ENCODE measurements at regions not wholly inside any gene's neighbourhood (a gene's known extent, or its start where the extent isn't known, plus 50 kb on each side); places are given as distances from the start of the nearest gene placed in this dataset.

GRCh38 chr13:111511805-111512504 lies 191.5 kb downstream of the TEX29 start:
- TF ChIP-seq USF2 (CRISPR knock-in tag; IDR thresholded peaks at IDR 0.05) (no peak), MLX (CRISPR knock-in tag; IDR thresholded peaks at IDR 0.05) (no peak), ZNF425 (CRISPR knock-in tag; conservative IDR thresholded peaks at IDR 0.05) (no peak), TEAD1 (CRISPR knock-in tag; IDR thresholded peaks at IDR 0.05) (no peak), ZBTB21 (CRISPR knock-in tag; IDR thresholded peaks at IDR 0.05; ENCODE audit: borderline replicate concordance) (no peak), FOXP1 (CRISPR knock-in tag; IDR thresholded peaks at IDR 0.05; ENCODE audit: borderline replicate concordance) (no peak), ZNF232 (CRISPR knock-in tag; IDR thresholded peaks at IDR 0.05) (no peak), GTF2I (CRISPR knock-in tag; conservative IDR thresholded peaks at IDR 0.05) (no peak), NR1H2 (CRISPR knock-in tag; IDR thresholded peaks at IDR 0.05) (no peak), CTCF (IDR thresholded peaks at IDR 0.05) (no peak), MAX (CRISPR knock-in tag; IDR thresholded peaks at IDR 0.05) (no peak), RELA (CRISPR knock-in tag; IDR thresholded peaks at IDR 0.05; ENCODE audit: borderline replicate concordance) (no peak), PRRX2 (CRISPR knock-in tag; IDR thresholded peaks at IDR 0.05) (no peak)

Data from WTC11 (cell line).